GM23338 (cell line): ENCODE measurements at regions not wholly inside any gene's neighbourhood (a gene's known extent, or its start where the extent isn't known, plus 50 kb on each side); places are given as distances from the start of the nearest gene placed in this dataset. TPM values are rescaled to one million over a fixed set of nuclear protein-coding genes. Genes with fewer than 3 reads are reported as not detected.
"Not testable (repeated sequence)": the region's sequence is repeated elsewhere in the genome, so short reads cannot be mapped to it uniquely, and the experiment has no call there.

ENCODE experiments used
- ATAC-seq: fragments of 200-7000 bp; cut with Tn5 transposase; 3 replicates; pipeline ENCODE4 v1.9.1; 2020
- DNase-seq: peaks from one replicate; pipeline ENCODE4 v3.0.0-alpha.2; 2015; ENCODE audit warnings: low spot score
- H2AFZ ChIP-seq: fragments of 200-600 bp; sonication (generic); 2 replicates; pipeline ENCODE4 v1.8.0; 2016; ENCODE audit warnings: antibody characterized with exemption, mild to moderate bottlenecking, moderate library complexity
- H3F3A ChIP-seq: fragments of 200-600 bp; sonication (generic); replicated peaks from 2 replicates; pipeline ENCODE4 v1.8.0; 2017; ENCODE audit warnings: antibody characterized with exemption, mixed run types, low read depth
- H3K27ac ChIP-seq: fragments of 200-600 bp; sonication (generic); 2 replicates; pipeline ENCODE4 v1.6.1; 2016; ENCODE audit warnings: low read depth
- H3K27me3 ChIP-seq: fragments of 200-600 bp; sonication (generic); 2 replicates; pipeline ENCODE4 v1.8.0; 2016; ENCODE audit warnings: mild to moderate bottlenecking, mixed run types, moderate library complexity; ENCODE audit not compliant: insufficient read depth
- H3K36me3 ChIP-seq: fragments of 200-600 bp; sonication (generic); 2 replicates; pipeline ENCODE4 v1.8.0; 2016; ENCODE audit warnings: mild to moderate bottlenecking; ENCODE audit not compliant: insufficient read depth
- H3K4me1 ChIP-seq: fragments of 200-600 bp; sonication (generic); 2 replicates; pipeline ENCODE4 v1.8.0; 2016; ENCODE audit warnings: mild to moderate bottlenecking, moderate library complexity; ENCODE audit not compliant: insufficient read depth
- H3K4me2 ChIP-seq: fragments of 200-600 bp; sonication (generic); 2 replicates; pipeline ENCODE4 v1.7.1; 2017; ENCODE audit warnings: mixed run types
- H3K4me3 ChIP-seq: fragments of 200-600 bp; sonication (generic); 2 replicates; pipeline ENCODE4 v1.6.1; 2016; ENCODE audit warnings: mixed run types
- H3K79me2 ChIP-seq: fragments of 200-600 bp; sonication (generic); replicated peaks from 2 replicates; pipeline ENCODE4 v1.8.0; 2017; ENCODE audit warnings: mild to moderate bottlenecking; ENCODE audit not compliant: insufficient read depth
- H3K9me2 ChIP-seq: fragments of 200-600 bp; sonication (generic); 2 replicates; pipeline ENCODE4 v1.8.0; 2017; ENCODE audit not compliant: insufficient read depth
- H4K20me1 ChIP-seq: fragments of 200-600 bp; sonication (generic); replicated peaks from 2 replicates; pipeline ENCODE4 v1.8.0; 2017; ENCODE audit warnings: mild to moderate bottlenecking; ENCODE audit not compliant: insufficient read depth
- H3K27ac Mint-ChIP-seq: 2 replicates; pipeline ENCODE4 v1.8.0; 2020; ENCODE audit warnings: inconsistent platforms, mild to moderate bottlenecking, moderate library complexity, mixed read lengths
- H3K27me3 Mint-ChIP-seq: 3 replicates; pipeline ENCODE4 v1.8.0; 2022; ENCODE audit warnings: low read depth, mild to moderate bottlenecking, moderate library complexity, mixed read lengths, inconsistent platforms; ENCODE audit not compliant: insufficient read depth, poor library complexity
- H3K36me3 Mint-ChIP-seq: 3 replicates; pipeline ENCODE4 v1.8.0; 2021; ENCODE audit warnings: low read depth, mild to moderate bottlenecking, inconsistent platforms, moderate library complexity, mixed read lengths
- H3K4me1 Mint-ChIP-seq: 3 replicates; pipeline ENCODE4 v1.8.0; 2020; ENCODE audit warnings: mild to moderate bottlenecking, inconsistent platforms, mixed read lengths
- H3K4me3 Mint-ChIP-seq: 3 replicates; pipeline ENCODE4 v1.8.0; 2021; ENCODE audit warnings: moderate library complexity, mild to moderate bottlenecking, inconsistent platforms, mixed read lengths
- H3K9me3 Mint-ChIP-seq: 3 replicates; pipeline ENCODE4 v1.8.0; 2020; ENCODE audit warnings: moderate library complexity, mild to moderate bottlenecking, inconsistent platforms, mixed read lengths
- small RNA-seq: library from RNA; depleted of rRNA; stranded (forward); fragments of <200 nt; gene quantifications from one replicate; pipeline ENCODE3, GENCODE V24; 2014; ENCODE audit warnings: low replicate concordance

- H3K27ac ChIP-seq, H3K4me1 Mint-ChIP-seq, H3K4me1 ChIP-seq, DNase-seq, H3K79me2 ChIP-seq, H3K4me3 Mint-ChIP-seq, H3K27me3 ChIP-seq, H2AFZ ChIP-seq, H3K36me3 ChIP-seq, ATAC-seq, H3K4me2 ChIP-seq, H3K27ac Mint-ChIP-seq, H3K27me3 Mint-ChIP-seq, H3F3A ChIP-seq, H3K9me2 ChIP-seq, H3K4me3 ChIP-seq, H4K20me1 ChIP-seq: not testable (repeated sequence)
- H3K36me3 Mint-ChIP-seq, result peaks cover 20% of the 10 kb centered on the region
- peaks cover 21% of the 10 kb centered on the region for H3K9me3 Mint-ChIP-seq
Observed at GRCh38 chr13:50772881-50773280, 70.6 kb downstream of the DLEU7 start.

Small RNA genes in the stretch of these regions (small RNA-seq; reads per million reads assigned to genes)
- gene RF02109 (not detected), gene RF02110 (not detected)
